ENCODE measurements at regions not wholly inside any gene's neighbourhood (a gene's known extent, or its start where the extent isn't known, plus 50 kb on each side); places are given as distances from the start of the nearest gene placed in this dataset.

GRCh38 chr1:232511172-232511571 is 118.8 kb downstream of the SIPA1L2 start:
- no peak for DNase-seq (ENCODE audit: low spot score in 2 of 2)
- Histone ChIP-seq H3K36me3 (peaks cover 15% of the 10 kb centered on the region), H3K27ac (no peak overlapping the region), H3K27me3 (no peaks in the 10 kb centered on the region), H3K4me1 (peaks cover 3% of the 10 kb centered on the region), H3K9me3 (no peaks in the 10 kb centered on the region), H3K4me3 (no peak overlapping the region)
- no peak for TF ChIP-seq POLR2A (IDR thresholded peaks at IDR 0.05)
- no peak for TF ChIP-seq POLR2AphosphoS5 (IDR thresholded peaks at IDR 0.05)
- no peak for TF ChIP-seq EP300 (IDR thresholded peaks at IDR 0.05)
- TF ChIP-seq, protein P1, sequence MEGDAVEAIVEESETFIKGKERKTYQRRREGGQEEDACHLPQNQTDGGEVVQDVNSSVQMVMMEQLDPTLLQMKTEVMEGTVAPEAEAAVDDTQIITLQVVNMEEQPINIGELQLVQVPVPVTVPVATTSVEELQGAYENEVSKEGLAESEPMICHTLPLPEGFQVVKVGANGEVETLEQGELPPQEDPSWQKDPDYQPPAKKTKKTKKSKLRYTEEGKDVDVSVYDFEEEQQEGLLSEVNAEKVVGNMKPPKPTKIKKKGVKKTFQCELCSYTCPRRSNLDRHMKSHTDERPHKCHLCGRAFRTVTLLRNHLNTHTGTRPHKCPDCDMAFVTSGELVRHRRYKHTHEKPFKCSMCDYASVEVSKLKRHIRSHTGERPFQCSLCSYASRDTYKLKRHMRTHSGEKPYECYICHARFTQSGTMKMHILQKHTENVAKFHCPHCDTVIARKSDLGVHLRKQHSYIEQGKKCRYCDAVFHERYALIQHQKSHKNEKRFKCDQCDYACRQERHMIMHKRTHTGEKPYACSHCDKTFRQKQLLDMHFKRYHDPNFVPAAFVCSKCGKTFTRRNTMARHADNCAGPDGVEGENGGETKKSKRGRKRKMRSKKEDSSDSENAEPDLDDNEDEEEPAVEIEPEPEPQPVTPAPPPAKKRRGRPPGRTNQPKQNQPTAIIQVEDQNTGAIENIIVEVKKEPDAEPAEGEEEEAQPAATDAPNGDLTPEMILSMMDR (IDR thresholded peaks at IDR 0.05), result no peak
- WGBS, result 50% methylated on average over 1 of the region's 1 CpG

- TF ChIP-seq POLR2A (IDR thresholded peaks at IDR 0.05) (no peak), POLR2AphosphoS5 (IDR thresholded peaks at IDR 0.05) (no peak), EP300 (IDR thresholded peaks at IDR 0.05) (no peak)
- TF ChIP-seq, protein P1 (IDR thresholded peaks at IDR 0.05), result no peak
- no peak overlapping the region for H3K27ac ChIP-seq
- DNase-seq (ENCODE audit: low spot score in 2 of 2), result no peak
- H3K36me3 ChIP-seq, result peaks cover 15% of the 10 kb centered on the region
- no peak overlapping the region for H3K4me3 ChIP-seq
- WGBS, result 56% methylated on average over 6 of the region's 6 CpGs
- H3K9me3 ChIP-seq, result no peaks in the 10 kb centered on the region
- no peaks in the 10 kb centered on the region for H3K27me3 ChIP-seq
- H3K4me1 ChIP-seq, result peaks cover 3% of the 10 kb centered on the region
Measured at GRCh38 chr1:232510367-232511110, 119.4 kb downstream of the SIPA1L2 start.

- Histone ChIP-seq H3K9me3 (no peaks in the 10 kb centered on the region), H3K27me3 (no peaks in the 10 kb centered on the region), H3K27ac (no peak overlapping the region), H3K36me3 (peaks cover 9% of the 10 kb centered on the region), H3K4me1 (peaks cover 3% of the 10 kb centered on the region), H3K4me3 (no peak overlapping the region)
- 60% methylated on average over 4 of the region's 7 CpGs for WGBS
- TF ChIP-seq POLR2A (IDR thresholded peaks at IDR 0.05), result no peak
- TF ChIP-seq, protein P1 (IDR thresholded peaks at IDR 0.05), result no peak
- no peak for TF ChIP-seq EP300 (IDR thresholded peaks at IDR 0.05)
- no peak for TF ChIP-seq POLR2AphosphoS5 (IDR thresholded peaks at IDR 0.05)
- no peak for DNase-seq (ENCODE audit: low spot score in 2 of 2)
Measured at GRCh38 chr1:232509570-232509969, 120.4 kb downstream of the SIPA1L2 start.

DNA sequence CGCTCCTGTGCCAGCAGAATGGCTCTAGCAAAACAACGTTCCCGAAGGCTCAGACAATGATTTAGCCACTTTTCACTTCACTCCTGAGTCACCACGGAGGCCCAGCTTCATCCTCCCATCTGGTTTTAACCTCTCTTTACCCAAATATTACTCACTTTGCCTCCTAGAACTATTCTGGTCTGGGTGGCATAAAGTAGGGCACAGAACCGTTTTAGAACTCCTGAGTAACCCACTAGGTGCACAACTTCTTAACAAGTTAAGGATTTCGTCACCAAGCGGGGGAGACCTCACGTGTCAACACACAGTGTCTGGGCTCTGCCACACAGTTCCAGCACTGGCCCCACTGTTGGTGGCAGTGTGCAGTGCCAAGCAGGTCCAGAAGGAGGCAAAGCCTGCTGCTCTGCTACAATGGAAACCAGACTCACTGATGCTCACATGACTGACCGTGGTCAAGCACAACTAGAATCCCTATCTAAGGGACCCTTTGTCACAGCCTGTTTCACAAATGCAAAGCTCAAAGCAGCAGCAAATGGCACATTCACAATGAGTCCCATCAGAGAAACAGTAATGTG is 121.7 kb downstream of the SIPA1L2 start:
- TF ChIP-seq, protein P1 (IDR thresholded peaks at IDR 0.05), result no peak
- TF ChIP-seq POLR2A (IDR thresholded peaks at IDR 0.05), result no peak
- Histone ChIP-seq H3K4me3 (no peak overlapping the region), H3K27me3 (no peaks in the 10 kb centered on the region), H3K4me1 (peaks cover 3% of the 10 kb centered on the region), H3K9me3 (no peaks in the 10 kb centered on the region), H3K27ac (no peak overlapping the region), H3K36me3 (no peaks in the 10 kb centered on the region)
- whole genome bisulfite sequencing, result 88% methylated on average over 9 of the region's 9 CpGs
- no peak for DNase-seq (ENCODE audit: low spot score in 2 of 2)

DNA sequence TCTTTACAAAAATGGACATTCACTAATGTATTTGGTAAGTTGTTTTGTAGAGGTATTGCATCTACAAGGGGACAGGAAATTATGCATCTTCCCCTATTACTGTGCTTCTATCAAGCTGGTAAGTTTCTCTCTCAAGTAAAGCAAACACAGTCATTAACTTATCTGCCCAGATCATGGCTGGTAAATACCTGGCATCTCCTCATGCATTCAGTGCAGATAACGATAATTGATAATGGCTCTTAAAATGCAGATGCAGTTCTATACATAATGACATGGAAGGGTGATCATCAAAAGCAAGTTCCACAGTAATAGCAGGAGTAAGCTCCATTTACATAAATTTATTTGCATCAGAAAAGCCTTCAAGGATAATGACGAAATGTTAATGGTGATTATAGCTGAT is 122.4 kb downstream of the SIPA1L2 start:
- Histone ChIP-seq H3K36me3 (no peaks in the 10 kb centered on the region), H3K27ac (no peak overlapping the region), H3K9me3 (no peaks in the 10 kb centered on the region), H3K27me3 (no peaks in the 10 kb centered on the region), H3K4me1 (peaks cover 3% of the 10 kb centered on the region), H3K4me3 (no peak overlapping the region)
- TF ChIP-seq POLR2A (IDR thresholded peaks at IDR 0.05), result no peak
- TF ChIP-seq, protein P1 (IDR thresholded peaks at IDR 0.05), result no peak
- TF ChIP-seq POLR2AphosphoS5 (IDR thresholded peaks at IDR 0.05), result no peak
- no peak for TF ChIP-seq EP300 (IDR thresholded peaks at IDR 0.05)
- WGBS, result 69% methylated on average over 2 of the region's 2 CpGs
- DNase-seq (ENCODE audit: low spot score in 2 of 2), result no peak
